ENCODE measurements at regions not wholly inside any gene's neighbourhood (a gene's known extent, or its start where the extent isn't known, plus 50 kb on each side); places are given as distances from the start of the nearest gene placed in this dataset.
"Not testable (repeated sequence)": the region's sequence is repeated elsewhere in the genome, so short reads cannot be mapped to it uniquely, and the experiment has no call there.

DNA sequence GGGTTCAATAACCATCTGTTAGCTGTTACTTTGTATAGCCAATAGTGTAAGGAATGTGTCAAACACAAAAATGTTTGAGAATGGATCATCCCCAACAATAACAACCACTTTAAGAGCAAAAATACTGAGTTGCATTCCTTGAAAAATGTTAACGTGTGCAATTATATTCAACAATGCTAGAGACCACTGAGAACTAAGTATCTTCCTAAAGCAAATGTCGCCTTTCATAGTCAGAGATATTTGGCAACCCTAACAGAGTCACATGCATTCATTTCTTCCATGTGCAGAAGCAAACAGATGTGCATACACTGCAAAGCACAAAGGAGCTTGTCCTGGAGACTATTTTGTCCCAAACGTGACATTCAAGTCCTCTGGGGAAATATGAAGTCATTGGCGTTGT lies 448.6 kb downstream of the GJA1 start:
- DNase-seq = no peak

DNA sequence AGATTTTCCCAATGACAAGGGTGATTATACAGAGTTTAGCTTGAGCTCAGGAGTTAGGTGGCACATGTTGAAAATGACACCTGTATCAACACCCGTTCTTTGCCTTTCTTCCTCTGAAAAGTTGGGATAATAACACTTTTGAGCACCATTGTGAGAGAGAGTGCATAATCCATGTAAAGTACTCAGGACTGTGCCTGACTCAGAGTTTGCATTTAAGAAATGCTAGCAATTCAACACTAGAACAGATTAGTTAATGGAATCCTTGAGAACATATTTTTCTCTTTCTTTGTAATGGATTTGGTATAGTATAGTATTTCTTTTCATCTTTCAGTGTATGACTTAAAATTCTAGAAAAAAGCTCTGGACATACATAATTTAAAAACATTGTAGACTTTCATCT lies 449.2 kb downstream of the GJA1 start:
- DNase-seq = no peak

DNA sequence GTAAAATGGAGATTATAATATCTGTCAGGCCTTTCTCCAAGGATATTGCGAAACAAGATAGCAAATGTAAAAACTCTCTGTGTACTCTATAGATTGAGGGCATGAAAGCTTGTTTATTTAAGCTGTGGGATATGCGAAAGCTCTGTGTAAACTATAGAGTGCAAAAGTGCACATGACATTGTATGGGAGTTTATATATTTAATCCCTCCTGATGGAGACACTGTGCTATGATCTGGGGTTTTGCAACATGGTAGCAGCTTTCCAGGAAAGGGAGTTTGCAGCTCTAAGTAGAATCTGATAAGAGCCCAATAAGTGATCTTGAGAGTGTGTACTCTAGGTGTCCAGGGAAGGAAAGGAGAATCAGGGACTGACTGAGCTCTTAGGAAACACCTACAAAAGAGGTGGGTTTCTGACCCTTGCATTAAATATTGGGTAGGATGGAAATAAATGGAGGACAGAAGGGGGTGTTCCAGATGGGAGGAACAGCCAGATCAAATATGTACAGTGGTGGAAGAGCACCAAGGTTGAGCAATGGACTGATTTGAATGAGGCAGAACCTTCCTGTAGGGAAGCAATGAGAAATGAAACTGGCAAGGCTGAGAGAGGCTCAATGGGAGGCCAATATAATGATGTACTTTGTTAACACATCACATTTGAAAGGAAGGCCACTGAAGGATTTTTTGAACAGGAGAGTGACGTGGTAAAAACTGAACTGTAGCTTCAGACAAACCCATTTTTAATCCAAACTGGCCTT lies 450.1 kb downstream of the GJA1 start:
- DNase-seq = no peak

DNA sequence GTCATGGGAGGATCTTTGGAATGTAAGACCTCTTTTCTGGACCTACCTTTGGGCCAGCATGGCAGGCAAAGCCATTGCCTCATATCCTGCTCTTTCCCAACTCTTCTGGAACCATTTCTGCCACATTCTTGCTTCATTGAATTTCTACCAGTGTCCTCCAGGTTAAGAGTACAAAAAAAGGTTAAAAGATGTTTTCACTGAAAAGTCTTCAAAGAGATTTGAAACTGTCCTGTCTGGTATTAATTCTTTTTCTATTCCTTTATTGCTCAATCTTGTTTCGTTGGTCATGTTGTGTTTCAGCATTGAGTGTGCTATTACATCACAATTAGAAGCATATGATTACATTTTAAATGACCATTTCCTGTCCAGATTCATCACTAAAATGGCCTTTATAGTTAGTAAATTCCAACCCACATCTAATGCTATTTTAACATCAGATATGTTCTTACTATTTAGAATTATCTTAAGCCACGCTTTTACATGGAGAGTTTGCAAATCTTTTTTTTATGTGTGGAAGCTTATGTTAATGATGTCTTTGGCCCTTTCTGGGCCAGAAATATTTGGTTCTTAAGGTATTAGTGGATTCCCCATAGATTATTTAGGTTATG lies 450.9 kb downstream of the GJA1 start:
- no peak for DNase-seq

DNA sequence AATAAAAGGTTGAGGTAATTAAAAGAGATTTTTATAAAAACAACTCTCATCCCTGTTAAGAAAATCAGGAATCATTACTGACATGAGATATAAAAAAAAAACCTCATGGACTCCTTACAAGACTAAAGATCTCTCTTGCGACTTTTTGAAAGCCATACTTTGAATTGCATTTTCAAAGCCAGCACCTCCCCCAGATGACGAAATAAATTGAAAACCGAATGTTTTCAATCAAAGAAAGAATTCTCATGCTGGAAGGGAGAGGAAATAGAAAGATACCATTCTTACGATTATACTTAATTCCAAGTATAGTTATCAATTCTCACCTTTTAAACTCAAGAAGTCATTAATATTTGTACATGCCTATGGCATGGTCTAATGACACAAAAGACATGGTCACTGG lies 452.3 kb downstream of the GJA1 start:
- DNase-seq = no peak

DNA sequence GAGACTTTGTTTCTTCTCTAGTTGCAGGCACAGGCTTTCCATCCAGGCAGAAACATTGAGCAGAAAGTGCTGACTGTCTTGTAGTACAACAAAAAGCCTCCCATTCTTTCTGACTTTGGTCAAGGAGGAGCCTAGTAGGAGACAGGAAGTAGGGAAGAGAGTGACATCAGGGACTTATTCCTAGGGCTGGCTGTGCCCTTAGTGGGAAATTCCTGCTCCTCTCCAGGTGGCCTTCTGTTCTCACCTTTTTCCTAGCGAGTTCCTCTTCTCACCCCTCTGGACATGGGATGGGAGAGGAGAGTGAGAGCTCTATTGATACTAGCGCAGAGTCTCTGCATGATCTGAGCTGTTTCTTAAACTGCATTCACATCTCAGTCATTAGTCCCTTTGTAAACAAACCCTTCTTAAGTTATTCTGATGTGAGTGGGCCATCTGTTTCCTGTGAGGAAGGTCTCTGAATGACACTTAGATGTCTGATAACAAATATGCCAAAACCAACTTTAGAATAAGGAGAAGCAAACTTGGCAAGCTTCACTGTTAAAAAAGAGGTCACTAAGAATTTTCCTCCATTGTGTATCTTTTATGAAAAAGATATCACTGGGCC lies 455.0 kb downstream of the GJA1 start:
- no peak for DNase-seq

DNA sequence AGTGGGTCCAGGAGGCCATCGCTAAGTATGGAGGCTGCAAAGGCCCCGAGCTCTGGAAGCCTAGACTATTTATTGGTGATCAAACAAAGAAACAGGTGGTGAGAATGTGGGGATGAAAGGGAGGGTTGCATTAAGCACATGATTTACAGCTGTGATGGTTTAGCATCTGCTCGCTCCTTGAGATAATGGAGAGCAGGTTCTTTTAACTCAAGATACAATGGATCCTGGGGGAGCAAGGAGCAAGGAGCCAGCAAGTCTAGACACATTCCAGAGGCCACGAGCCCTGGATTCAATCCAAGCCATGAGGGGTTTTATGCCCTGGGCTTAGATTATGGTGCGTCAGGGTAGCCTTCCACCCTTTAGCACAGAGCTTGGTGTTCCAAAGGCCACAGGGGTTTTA lies 460.3 kb downstream of the GJA1 start:
- DNase-seq = not testable (repeated sequence)

DNA sequence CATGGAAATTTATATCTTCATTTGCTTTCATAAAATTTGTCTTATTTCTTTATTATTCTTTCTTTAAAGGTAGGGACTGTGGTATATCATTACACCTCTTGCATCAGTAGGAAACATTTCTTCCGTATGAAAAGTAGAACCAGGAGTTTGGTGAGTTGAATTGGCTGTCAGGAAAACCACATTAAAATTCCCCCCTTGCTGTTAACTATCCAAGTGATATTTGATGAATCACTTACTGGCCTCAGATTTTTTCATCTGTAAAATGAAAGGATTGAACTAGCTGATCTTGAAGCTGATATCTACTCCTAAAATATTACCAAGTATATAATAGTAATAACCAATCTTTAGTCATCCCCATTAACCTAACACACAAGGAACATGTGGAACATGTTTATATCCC lies 460.9 kb downstream of the GJA1 start:
- DNase-seq = no peak

DNA sequence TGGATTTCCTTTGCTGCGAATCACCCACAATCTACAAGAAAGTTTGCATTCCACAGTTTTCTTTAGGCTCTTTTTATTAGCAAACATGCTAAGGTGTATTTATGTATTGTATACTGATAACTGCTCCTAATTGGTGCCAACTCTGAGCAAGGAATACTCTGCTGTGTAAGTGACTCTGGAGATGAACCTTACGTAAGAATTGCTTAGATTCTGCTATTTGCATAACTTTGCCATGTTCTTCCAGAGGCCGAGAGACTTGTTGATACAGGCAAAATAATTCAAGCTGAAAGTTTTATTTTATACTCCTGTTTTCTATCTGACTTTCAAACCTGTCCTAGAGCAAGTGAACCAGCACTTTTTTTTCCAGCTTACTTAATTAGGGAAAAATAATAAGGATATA lies 461.3 kb downstream of the GJA1 start:
- DNase-seq = no peak

DNA sequence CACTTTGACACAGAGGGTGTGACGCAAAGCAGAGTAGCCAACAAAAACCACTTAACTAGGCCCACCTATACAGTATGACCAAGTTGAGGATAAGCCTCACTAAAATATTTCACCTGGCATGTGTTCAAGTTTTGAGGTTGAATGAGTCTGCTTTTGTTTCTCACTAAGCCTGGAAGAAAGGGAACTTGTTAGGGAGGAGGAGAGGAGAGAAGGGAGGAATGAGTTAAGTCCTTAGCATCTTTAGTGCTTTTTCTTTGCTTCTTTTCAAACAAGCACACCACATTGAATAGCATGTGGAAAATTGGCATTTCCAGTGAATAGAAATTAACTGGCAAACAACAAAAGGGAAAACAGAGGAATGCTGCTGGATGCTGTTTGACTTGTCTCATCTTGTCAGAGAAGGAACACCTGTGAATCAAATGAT lies 461.9 kb downstream of the GJA1 start:
- DNase-seq = no peak

DNA sequence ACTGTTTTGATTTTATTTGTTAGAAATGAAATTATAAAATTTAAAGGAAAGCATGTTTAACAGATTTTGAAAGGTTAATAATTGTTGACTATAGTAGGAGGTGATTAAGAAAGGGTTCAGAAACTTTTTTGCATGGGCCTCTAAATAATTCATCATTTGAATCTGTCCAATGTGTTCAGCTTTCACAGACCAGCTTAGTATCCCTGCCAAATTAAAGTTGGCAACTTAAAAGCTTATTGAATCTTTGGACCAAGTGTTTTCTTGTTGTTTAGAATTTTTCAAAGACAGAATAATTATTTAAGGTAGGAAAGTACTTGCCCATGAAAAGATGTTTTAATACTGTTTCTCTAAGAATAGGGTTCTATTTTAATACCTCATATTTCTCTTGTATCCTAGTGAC lies 466.0 kb downstream of the GJA1 start:
- no peak for DNase-seq

DNA sequence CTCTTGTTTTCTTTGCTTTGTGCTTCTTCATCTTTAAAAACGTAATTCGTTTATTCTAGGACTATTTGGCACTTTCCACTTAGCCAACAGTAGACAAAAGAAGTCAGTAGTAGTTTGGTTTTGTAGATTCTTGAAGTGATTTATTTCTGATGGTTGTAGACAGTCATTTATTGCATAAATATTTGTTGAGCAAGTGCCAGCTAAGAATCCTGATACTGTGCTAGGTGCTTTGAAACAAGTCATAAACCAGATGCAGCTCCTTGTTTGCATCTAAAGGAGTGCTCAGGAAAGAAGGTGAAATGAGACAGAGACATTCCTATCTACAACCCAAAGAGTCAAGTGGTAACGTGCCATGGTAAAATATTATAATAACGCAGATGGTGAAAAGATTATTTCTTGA lies 469.1 kb downstream of the GJA1 start:
- no peak for DNase-seq

DNA sequence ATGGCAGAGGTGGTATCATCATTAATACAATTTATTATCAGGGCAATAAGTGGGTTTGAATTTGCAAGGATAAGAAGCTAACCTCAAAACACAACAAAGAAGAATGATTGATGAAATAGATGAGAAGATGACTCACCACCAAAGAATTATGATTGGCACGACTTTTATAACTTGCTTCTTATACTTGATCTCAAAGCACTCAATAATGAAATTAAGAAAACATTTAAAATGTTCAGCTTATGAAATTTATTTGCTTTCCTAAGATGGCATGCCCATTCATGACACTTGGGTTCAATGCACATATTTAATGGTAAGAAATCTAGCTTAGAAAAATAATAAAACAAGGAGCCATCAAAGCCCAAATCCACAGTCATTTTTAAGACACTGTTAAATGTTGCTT lies 477.5 kb downstream of the GJA1 start:
- DNase-seq = no peak

DNA sequence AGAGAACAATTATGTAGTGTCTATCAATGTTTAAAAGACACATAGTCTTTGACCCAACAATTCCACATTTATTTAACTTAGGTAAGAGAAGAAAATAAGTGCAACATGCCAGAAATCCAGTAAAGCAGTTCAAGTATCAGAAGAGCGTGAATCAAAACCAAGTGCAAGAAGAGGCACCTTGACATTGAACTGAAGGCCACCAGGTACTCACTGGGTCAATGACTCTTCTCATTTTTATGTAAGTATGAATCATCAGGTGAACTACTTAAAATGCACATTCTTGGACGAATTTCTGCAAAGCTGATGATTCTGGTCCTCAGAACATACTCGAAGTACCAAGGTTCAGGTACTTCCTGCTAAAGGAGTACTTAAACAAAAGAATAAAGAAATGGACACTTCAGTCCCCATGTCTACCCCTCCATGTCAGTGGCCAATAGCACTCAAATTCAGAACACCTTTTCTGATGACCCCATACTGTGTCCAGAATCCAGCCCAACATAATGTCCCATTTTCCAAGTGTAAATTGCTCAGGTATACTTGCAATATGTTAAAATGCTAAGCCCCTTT lies 481.9 kb downstream of the GJA1 start:
- no peak for DNase-seq

DNA sequence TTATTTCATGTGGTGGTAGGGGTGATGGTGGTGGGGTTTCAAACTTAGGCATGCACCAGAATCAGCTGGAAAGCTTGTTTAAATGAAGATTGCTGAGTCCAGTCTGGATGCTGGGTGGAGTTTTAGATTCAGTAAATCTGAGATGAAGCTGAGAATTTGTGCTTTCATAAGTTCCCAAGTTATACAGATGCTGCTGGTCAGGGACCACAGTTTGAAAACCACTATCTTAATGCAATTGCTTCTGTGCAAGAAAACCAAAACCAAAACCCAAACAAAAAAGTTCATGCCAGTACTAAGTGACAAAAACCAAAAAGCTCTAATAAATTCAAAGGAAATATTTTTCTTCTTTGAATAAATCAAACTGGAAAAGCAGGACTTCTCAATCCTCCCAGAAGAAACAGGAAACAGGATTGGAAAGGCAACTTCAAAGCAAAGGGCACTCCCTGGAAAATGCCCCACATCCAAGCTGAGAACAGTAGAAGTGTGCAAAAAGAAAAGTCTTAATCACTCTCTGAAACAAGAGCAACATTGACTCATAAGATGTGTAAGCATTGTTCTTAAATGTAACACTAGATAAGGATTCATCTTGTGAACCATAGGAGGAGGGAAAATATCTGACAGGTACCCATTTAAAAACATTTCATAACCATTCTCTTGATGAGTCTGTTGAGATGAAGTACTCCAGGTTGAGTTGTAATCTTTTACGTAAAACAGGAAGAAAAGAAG lies 481.5 kb upstream of the HSF2 start:
- no peak for DNase-seq

DNA sequence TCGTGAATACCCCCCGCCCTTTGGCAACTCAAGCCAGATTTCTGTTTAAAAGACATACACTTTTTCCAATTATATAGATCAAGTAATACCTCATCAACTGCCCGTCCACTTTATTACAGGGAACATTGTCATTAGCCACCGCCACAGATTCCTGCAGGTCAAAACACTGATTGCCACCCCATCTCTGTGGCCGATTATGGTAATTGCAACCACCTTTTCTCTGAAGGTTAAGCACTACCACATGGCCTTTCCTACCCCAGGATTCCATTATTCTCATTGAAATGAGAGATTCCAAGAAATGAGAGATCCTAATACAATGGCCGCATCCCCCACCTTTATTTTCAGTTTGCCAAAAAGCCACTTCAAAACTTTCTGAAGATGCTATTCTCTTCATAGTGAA lies 478.8 kb upstream of the HSF2 start:
- no peak for DNase-seq

DNA sequence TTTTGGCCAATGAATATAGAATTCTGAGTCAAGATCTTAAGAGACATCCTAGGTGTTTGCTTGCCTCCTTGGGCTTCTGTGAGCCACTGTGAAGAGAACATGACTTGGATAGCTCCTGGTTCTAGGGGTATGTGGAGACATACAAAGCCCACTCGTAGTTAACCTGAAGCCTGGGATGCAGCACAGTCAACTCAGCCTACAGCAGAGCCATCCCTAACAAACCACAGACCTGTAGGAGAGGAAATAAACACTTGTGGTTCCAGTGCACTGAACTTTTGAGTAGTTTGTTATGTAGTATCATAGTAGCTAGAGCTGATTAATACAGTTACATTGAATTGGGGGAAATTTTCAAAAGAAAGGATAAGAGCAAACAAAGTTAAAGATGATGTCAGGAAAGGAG lies 474.4 kb upstream of the HSF2 start:
- DNase-seq = peak; percentile 18

DNA sequence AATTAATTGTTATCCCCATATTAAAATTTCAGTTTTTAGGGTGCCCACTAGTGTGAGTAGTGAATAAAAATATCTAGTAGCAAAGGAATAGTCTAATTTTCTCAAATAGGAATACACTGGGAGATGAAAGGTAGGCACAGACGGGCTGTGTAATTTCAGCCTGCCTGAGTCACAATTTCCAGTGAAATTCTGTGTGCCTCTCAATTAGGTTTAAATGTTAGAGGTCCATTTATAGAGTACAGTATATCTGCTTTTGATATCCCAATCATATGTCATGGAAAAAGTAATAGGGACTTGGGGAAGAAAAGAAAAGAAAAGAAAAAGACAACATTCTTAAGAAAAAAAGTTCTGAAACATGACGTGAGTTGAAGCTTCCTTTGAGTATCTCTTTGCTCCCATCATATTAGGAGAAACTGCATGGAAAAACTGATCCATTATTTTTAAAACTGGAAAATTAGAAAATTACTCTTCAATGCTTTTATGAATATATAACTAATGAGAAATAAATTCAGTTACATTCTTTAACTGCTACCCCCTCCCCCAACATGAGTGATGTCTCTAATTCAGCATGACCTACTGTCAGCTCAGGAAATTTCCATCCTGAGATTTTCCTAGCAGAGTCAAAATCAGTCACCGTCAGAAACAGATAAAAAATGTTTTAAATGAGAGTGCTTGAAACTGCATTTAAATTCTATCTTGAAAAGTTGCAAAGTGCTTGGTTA lies 473.8 kb upstream of the HSF2 start:
- no peak for DNase-seq

DNA sequence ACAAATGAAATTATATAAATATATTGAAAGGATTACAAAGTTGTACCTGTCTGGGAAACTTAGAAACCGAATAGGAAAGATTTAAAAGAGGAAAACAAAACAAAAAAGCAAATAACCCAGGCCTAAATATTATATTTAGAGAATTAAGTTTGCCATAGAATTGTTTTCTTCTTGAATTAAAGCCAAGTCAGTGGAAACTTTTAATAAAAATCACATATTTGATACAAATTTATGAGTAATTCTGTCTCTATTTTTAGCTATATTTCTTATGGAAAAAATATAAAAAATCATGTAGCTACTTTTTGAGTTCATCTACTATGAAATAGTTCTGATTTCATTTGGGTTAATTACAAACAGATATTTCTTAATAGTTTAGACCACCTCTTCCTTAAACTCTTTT lies 470.2 kb upstream of the HSF2 start:
- DNase-seq = no peak

DNA sequence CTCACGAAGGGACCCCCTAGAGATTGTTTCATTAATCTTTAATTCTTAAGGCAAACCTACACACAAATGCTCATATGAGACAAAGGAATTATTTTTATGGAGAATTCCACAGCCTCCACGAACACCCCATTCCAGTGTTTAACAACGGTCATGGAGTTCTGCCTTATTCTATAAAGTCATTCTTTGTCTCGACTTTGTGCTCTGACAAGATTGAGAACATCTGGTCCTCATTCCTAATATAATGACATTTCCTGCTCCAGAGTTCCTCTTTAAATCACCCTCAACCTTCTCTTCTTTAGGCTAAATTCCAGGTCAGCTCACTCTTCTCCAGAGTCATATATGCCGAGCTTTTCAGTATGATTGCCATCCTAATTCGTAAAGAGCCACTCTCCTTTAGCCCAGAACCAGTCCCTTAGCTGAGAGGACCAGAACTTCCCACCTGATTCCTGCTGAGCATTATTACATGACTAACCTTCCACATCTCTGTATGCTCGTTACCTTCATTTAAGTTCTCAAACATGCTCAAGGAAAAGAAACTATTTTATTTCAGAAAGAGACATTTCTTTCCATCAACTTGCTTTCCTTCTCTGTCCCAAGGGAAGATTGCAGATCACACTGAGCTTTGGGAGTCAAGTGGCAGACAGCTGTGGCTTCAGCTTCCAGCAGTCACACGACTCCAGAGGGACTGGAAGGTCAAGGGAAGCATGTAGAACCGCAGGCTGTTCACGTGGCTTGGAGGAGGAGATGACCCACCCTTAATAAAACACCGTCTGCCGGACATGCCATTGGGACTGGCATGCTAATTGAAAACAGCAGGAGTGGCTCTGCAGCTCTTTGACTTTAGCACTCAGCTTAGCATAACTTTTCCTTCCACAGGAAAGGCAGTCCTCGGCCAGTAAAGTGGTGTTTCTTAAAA lies 467.1 kb upstream of the HSF2 start:
- no peak for DNase-seq

DNA sequence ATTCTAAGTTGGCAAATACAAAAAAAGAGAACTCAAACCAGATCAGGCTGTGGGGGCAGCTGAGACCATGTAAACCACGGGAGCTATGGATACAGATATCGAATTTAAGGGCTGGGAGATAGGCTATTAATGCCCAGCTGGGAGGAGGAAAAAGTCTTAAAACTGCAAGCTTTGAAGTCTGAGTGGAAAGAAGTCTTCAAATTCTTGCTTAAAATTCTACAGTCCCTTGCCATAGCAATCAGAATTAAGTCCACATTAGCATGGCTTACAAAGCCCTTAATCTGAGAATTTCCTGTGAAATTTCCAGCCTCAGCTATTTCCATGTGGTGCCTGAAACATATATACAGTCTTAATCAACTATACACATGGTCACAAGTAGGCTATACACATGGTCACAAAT lies 465.0 kb upstream of the HSF2 start:
- DNase-seq = no peak

DNA sequence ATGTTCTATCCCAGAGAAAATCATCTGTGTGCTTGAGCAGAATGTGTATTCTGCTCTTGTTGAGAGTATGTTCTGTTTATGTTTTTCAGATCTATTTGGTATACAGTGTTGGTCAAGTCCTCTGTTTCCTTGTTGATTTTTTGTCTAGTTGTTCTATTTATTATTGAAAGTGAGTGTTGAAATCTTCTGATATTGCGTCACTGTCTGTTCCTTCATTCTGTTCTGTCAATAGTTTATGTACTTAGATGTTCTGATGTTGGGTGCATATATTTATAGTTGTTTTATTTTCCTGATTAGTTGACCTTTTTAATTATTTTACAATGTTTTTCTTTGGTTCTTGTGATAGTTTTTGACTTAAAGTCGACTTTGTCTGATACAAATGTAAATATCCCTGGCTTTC lies 458.7 kb upstream of the HSF2 start:
- DNase-seq = no peak

Measured in NCI-H510A (cell line).